GM23248 (cell line): ENCODE measurements at regions not wholly inside any gene's neighbourhood (a gene's known extent, or its start where the extent isn't known, plus 50 kb on each side); places are given as distances from the start of the nearest gene placed in this dataset.

Source experiments
- DNase-seq: peaks from one replicate; pipeline ENCODE4 v3.0.0-alpha.2; 2015
- H2AFZ ChIP-seq: fragments of 200-600 bp; sonication (generic); 2 replicates; pipeline ENCODE4 v1.6.1; 2016; ENCODE audit warnings: antibody characterized with exemption
- H3F3A ChIP-seq: fragments of 200-600 bp; sonication (generic); 2 replicates; pipeline ENCODE4 v1.6.1; 2016; ENCODE audit warnings: mild to moderate bottlenecking, antibody characterized with exemption, mixed run types; ENCODE audit not compliant: insufficient read depth
- H3K27ac ChIP-seq: fragments of 200-600 bp; sonication (generic); 2 replicates; pipeline ENCODE4 v1.5.1; 2016; ENCODE audit warnings: mild to moderate bottlenecking
- H3K27me3 ChIP-seq: fragments of 200-600 bp; sonication (generic); replicated peaks from 2 replicates; pipeline ENCODE4 v1.6.1; 2016; ENCODE audit warnings: mild to moderate bottlenecking; ENCODE audit not compliant: insufficient read depth
- H3K36me3 ChIP-seq: fragments of 200-600 bp; sonication (generic); 2 replicates; pipeline ENCODE4 v1.6.1; 2016; ENCODE audit warnings: low read depth, mild to moderate bottlenecking
- H3K4me1 ChIP-seq: fragments of 200-600 bp; sonication (generic); 2 replicates; pipeline ENCODE4 v1.6.1; 2016; ENCODE audit warnings: mild to moderate bottlenecking; ENCODE audit not compliant: insufficient read depth
- H3K4me2 ChIP-seq: fragments of 200-600 bp; sonication (generic); one replicate; pipeline ENCODE4 v1.6.1; 2016; ENCODE audit warnings: mild to moderate bottlenecking; ENCODE audit not compliant: unreplicated experiment
- H3K4me3 ChIP-seq: fragments of 200-600 bp; sonication (generic); 2 replicates; pipeline ENCODE4 v1.5.1; 2016; ENCODE audit warnings: mild to moderate bottlenecking
- H3K79me2 ChIP-seq: fragments of 200-600 bp; sonication (generic); 2 replicates; pipeline ENCODE4 v1.6.1; 2016; ENCODE audit warnings: mild to moderate bottlenecking; ENCODE audit not compliant: insufficient read depth
- H3K9ac ChIP-seq: fragments of 200-600 bp; sonication (generic); 2 replicates; pipeline ENCODE4 v1.6.1; 2016; ENCODE audit warnings: mild to moderate bottlenecking
- H3K9me2 ChIP-seq: fragments of 200-600 bp; sonication (generic); 2 replicates; pipeline ENCODE4 v1.6.1; 2016; ENCODE audit warnings: mixed run types, mild to moderate bottlenecking, moderate library complexity; ENCODE audit not compliant: insufficient read depth
- H3K9me3 ChIP-seq: fragments of 200-600 bp; sonication (generic); one replicate; pipeline ENCODE4 v1.6.1; 2017; ENCODE audit warnings: low read depth
- H4K20me1 ChIP-seq: fragments of 200-600 bp; sonication (generic); 2 replicates; pipeline ENCODE4 v1.6.0; 2016; ENCODE audit not compliant: insufficient read depth
- EZH2 ChIP-seq: fragments of 200-600 bp; sonication (generic); IDR thresholded peaks from 2 replicates; pipeline ENCODE4 v1.6.1; 2018; ENCODE audit warnings: antibody characterized with exemption, mild to moderate bottlenecking; ENCODE audit not compliant: insufficient read depth, poor library complexity, severe bottlenecking
- EZH2phosphoT487 ChIP-seq: fragments of 200-600 bp; sonication (generic); IDR thresholded peaks from 2 replicates; pipeline ENCODE4 v1.6.1; 2018; ENCODE audit warnings: antibody characterized with exemption, moderate library complexity, mild to moderate bottlenecking, low read depth; ENCODE audit not compliant: insufficient read depth
- WGBS, 2 experiments: methylation state at CpG; one replicate each; pipeline ENCODE4 v1.1.6; 2015 to 2017; ENCODE audit warnings: low lambda C conversion rate in 2 of 2, low coverage in 1 of 2; ENCODE audit errors: missing lambda C conversion rate in 2 of 2; 5-methylcytosine and 5-hydroxymethylcytosine counted together
- in situ Hi-C: fragments of 300-500 bp; cut with MboI; formaldehyde crosslinking; loops from 2 replicates; pipeline ENCODE4 v1.15.0; 2020

DNA sequence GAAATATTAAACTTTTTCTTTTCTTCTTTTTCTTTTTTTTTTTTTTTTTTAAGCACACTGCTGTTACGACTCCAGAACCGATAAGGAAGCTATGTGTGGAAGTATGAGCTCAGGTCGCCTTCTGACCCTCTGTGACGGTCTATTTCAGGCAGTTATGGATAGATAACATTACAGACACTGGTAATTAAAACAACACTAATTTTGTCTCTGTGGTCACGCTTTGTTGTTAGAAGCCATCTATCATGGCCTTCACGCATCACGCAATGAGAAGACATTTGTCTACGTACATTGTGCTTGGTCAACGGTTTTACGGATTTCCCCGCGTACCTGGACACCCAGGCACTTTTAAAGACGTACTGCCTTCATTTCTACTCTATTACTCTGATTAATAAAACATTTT, 306.0 kb upstream of the ZNF507 start:
- Histone ChIP-seq H3K36me3 (no peaks in the 10 kb centered on the region), H3K9ac (no peak overlapping the region), H3K27ac (no peak overlapping the region), H2AFZ (no peak overlapping the region), H3K9me2 (no peaks in the 10 kb centered on the region), H3K4me3 (no peak overlapping the region), H3K4me2 (no peak overlapping the region), H3F3A (no peaks in the 10 kb centered on the region), H3K4me1 (no peaks in the 10 kb centered on the region), H3K27me3 (peaks cover 48% of the 10 kb centered on the region), H3K79me2 (no peaks in the 10 kb centered on the region), H4K20me1 (no peaks in the 10 kb centered on the region), H3K9me3 (no peaks in the 10 kb centered on the region)
- 74 to 77% methylated on average over 13 of the region's 13 CpGs for WGBS, 2 experiments
- no peak for TF ChIP-seq EZH2
- no peak for TF ChIP-seq EZH2phosphoT487
- in situ Hi-C loops = no loop called here
- no peak for DNase-seq

DNA sequence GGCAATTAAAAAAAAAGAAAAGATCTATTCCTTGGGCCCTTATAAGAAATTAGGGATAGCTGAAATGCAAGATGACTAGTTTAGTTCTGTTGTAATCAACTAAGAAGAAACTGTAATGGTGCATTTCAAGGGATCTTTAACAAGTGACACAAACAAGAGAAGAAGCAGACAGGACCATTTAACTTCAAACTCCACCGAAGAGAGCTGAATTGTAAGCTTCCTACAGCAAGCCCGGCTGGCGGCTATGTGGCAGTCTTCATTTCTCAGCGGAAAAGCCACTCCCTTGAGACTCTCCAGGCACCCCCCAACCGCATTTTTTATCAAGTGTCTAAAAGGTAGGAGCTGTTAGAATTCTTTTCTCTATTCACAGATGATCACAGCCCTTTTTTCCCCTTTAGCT, 305.2 kb upstream of the ZNF507 start:
- 77% methylated on average over 5 of the region's 5 CpGs for WGBS, 2 experiments
- Histone ChIP-seq H3K79me2 (no peaks in the 10 kb centered on the region), H3K4me1 (no peaks in the 10 kb centered on the region), H3K4me2 (no peak overlapping the region), H3K27me3 (peaks cover 48% of the 10 kb centered on the region), H3K9me2 (no peaks in the 10 kb centered on the region), H3K4me3 (no peak overlapping the region), H3K9ac (no peak overlapping the region), H3K27ac (no peak overlapping the region), H3F3A (no peaks in the 10 kb centered on the region), H2AFZ (no peak overlapping the region), H3K36me3 (no peaks in the 10 kb centered on the region), H4K20me1 (no peaks in the 10 kb centered on the region), H3K9me3 (no peaks in the 10 kb centered on the region)
- TF ChIP-seq EZH2phosphoT487 = no peak
- no peak for TF ChIP-seq EZH2
- in situ Hi-C loops = no loop called here
- DNase-seq = no peak

DNA sequence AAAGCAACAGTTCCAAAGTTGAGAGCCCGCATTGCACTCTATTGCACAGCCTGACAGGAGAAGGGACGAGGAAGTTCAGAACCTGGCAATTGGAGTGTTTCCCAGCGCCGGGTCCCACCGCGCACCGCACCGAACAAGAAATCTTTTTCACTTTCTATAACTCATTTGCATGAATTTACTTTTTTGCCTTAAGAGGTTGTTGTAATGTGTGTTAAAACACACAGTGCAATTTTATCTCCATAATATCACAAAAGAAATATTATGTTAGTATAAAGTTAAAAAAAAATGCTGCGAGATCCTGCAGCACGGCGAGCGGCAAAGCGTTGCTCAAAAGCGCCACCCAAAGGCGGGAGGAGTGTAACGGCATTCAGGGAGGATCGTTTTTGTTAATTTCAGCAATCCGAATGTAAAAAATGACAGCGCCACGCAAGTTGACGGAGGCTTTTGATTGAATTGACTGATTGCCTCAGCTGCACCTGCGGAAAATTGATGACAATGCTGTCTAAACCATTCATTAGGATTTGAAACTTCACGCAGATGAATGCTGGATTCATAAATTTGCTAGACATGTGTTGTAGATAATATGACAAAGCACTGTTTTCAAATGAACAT, 303.6 kb upstream of the ZNF507 start:
- Histone ChIP-seq H3K79me2 (no peaks in the 10 kb centered on the region), H3K36me3 (no peaks in the 10 kb centered on the region), H3K4me2 (peak overlapping the region; percentile 39), H3K27me3 (peaks cover 41% of the 10 kb centered on the region), H3K27ac (no peak overlapping the region), H2AFZ (no peak overlapping the region), H3K9me3 (no peaks in the 10 kb centered on the region), H3K9me2 (no peaks in the 10 kb centered on the region), H3F3A (no peaks in the 10 kb centered on the region), H3K4me3 (peak overlapping the region; percentile 30; the same call in 1 of the 2 replicates), H3K9ac (no peak overlapping the region), H3K4me1 (no peaks in the 10 kb centered on the region), H4K20me1 (no peaks in the 10 kb centered on the region)
- DNase-seq = peak; percentile 72
- TF ChIP-seq EZH2 = no peak
- TF ChIP-seq EZH2phosphoT487 = no peak
- in situ Hi-C loops = no loop called here
- WGBS, 2 experiments = 3% methylated on average over 23 of the region's 23 CpGs

DNA sequence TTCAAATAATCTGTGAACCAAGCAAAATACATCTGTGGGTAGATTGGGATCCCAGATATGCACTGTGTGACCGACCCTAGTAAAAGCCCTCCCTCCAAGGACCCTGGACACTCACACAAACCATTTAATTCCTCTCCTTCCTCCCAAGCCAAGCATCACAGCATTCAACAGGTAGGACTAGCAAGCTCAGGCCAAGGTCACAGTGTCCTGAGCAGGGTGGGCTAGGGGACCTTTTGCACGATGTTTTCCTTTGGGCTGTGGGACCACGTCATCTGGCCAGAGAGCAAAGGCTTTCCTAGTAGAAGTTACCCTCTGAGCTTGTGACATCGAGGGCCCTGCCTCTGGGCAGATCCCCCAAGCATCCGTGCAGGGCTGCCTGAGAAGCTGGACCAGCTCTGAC, 297.6 kb upstream of the ZNF507 start:
- WGBS, 2 experiments = 49 to 50% methylated on average over 5 of the region's 5 CpGs
- Histone ChIP-seq H3F3A (no peaks in the 10 kb centered on the region), H2AFZ (no peak overlapping the region), H3K9me3 (no peaks in the 10 kb centered on the region), H3K27ac (no peak overlapping the region), H3K9me2 (no peaks in the 10 kb centered on the region), H3K4me3 (no peak overlapping the region), H3K36me3 (no peaks in the 10 kb centered on the region), H3K4me2 (no peak overlapping the region), H3K79me2 (no peaks in the 10 kb centered on the region), H3K9ac (no peak overlapping the region), H3K27me3 (peaks cover 7% of the 10 kb centered on the region), H3K4me1 (no peaks in the 10 kb centered on the region), H4K20me1 (no peaks in the 10 kb centered on the region)
- TF ChIP-seq EZH2phosphoT487 (no peak), EZH2 (no peak)
- in situ Hi-C loops = no loop called here
- no peak for DNase-seq

DNA sequence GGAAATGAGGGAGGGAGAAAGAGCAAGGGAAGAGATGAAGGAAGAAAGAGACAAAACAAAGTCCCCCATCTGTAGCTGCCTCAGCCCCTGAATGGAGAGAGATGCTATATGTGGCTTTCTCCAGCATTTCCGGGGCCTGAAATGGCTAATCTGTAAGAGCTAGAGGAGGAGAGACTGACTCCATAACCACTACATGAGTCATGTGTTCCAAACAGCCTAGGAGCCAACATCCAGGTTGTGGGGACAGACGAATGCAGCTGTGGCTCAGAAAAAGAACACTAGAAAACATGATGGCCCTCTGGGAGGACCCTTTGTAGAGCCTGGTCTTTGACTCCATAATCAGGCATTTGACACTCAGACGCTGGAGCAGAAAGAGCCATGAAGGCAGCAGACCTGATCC, 292.0 kb upstream of the ZNF507 start:
- WGBS, 2 experiments = 17 to 27% methylated on average over 3 of the region's 3 CpGs

More for the DNA sequence above, 292.0 kb upstream of the ZNF507 start:
- in situ Hi-C loops = no loop called here
- Histone ChIP-seq H3K79me2 (no peaks in the 10 kb centered on the region), H3K27me3 (peaks cover 3% of the 10 kb centered on the region; the same call in 1 of the 2 replicates), H3K4me3 (no peak overlapping the region), H2AFZ (no peak overlapping the region), H3K4me1 (no peaks in the 10 kb centered on the region), H3K4me2 (no peak overlapping the region), H3K27ac (no peak overlapping the region), H3K36me3 (no peaks in the 10 kb centered on the region), H4K20me1 (no peaks in the 10 kb centered on the region), H3F3A (no peaks in the 10 kb centered on the region), H3K9ac (no peak overlapping the region), H3K9me3 (no peaks in the 10 kb centered on the region), H3K9me2 (no peaks in the 10 kb centered on the region)
- TF ChIP-seq EZH2phosphoT487 = no peak
- no peak for TF ChIP-seq EZH2
- DNase-seq = no peak
